Tibial nerve (tissue), 3 donors: ENCODE measurements at regions not wholly inside any gene's neighbourhood (a gene's known extent, or its start where the extent isn't known, plus 50 kb on each side); places are given as distances from the start of the nearest gene placed in this dataset.

ENCODE experiments used
- CTCF ChIP-seq, 5 experiments: fragments of 200-600 bp in 3 of 5; fragments of 450-650 bp in 2 of 5; sonication (generic) in 3 of 5; IDR thresholded peaks; one replicate each; pipeline ENCODE4 v1.5.1; 2016 to 2019; ENCODE audit warnings: antibody characterized with exemption in 5 of 5, mild to moderate bottlenecking in 3 of 5, moderate library complexity in 2 of 5
- POLR2A ChIP-seq, 2 donors: fragments of 450-650 bp; IDR thresholded peaks; one replicate each; pipeline ENCODE4 v1.6.1; 2017; ENCODE audit warnings: antibody characterized with exemption in 2 of 2, mild to moderate bottlenecking in 2 of 2, moderate library complexity in 2 of 2

GRCh38 chr6:9200712-9201111 lies 765.4 kb upstream of the SLC35B3 start:
- TF ChIP-seq CTCF (IDR thresholded peaks at IDR 0.05) (no peak), POLR2A (IDR thresholded peaks at IDR 0.05) (no peak)
